ENCODE measurements at regions not wholly inside any gene's neighbourhood (a gene's known extent, or its start where the extent isn't known, plus 50 kb on each side); places are given as distances from the start of the nearest gene placed in this dataset.

DNA sequence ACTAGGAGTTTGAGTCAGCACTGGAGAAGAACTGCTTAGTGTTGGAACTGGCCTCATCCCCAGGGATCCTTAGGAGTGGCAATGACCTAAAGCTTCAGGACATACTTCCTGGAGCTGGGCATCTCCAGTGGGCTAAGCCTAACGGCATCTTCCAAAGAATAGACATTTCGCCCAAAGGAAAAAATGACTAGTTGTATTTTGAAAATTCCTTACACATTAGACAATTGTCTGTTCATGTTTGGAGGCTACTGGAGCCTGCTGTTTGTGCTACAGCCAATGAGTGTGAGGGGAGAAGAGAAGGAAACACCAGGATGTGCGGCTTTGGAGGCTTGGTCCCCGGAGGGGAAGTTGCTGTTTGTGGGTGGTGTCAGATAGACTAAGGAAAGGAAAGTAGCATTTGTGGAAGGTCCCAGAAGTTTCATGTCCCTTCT is 77.6 kb downstream of the POLR2M start:
- TF ChIP-seq POLR2A (IDR thresholded peaks at IDR 0.05) (no peak), POLR2AphosphoS5 (IDR thresholded peaks at IDR 0.05) (no peak), EP300 (IDR thresholded peaks at IDR 0.05) (no peak)
- TF ChIP-seq, protein P1, sequence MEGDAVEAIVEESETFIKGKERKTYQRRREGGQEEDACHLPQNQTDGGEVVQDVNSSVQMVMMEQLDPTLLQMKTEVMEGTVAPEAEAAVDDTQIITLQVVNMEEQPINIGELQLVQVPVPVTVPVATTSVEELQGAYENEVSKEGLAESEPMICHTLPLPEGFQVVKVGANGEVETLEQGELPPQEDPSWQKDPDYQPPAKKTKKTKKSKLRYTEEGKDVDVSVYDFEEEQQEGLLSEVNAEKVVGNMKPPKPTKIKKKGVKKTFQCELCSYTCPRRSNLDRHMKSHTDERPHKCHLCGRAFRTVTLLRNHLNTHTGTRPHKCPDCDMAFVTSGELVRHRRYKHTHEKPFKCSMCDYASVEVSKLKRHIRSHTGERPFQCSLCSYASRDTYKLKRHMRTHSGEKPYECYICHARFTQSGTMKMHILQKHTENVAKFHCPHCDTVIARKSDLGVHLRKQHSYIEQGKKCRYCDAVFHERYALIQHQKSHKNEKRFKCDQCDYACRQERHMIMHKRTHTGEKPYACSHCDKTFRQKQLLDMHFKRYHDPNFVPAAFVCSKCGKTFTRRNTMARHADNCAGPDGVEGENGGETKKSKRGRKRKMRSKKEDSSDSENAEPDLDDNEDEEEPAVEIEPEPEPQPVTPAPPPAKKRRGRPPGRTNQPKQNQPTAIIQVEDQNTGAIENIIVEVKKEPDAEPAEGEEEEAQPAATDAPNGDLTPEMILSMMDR (IDR thresholded peaks at IDR 0.05), result no peak
